ENCODE measurements at regions not wholly inside any gene's neighbourhood (a gene's known extent, or its start where the extent isn't known, plus 50 kb on each side); places are given as distances from the start of the nearest gene placed in this dataset.
A peak's percentile ranks its signal among the peaks of the same experiment; 100 is the strongest.

GRCh38 chr13:99651016-99651415 lies 149.7 kb downstream of the TM9SF2 start:
- POLR2A ChIA-PET, result no interaction called here
- CTCF ChIA-PET, result no interaction called here
- DNase-seq (ENCODE audit: extremely low spot score), result no peak
- TF ChIP-seq FOXA1 (IDR thresholded peaks at IDR 0.05), result no peak
- no peak for TF ChIP-seq HDGF (IDR thresholded peaks at IDR 0.05; ENCODE audit: borderline replicate concordance)
- TF ChIP-seq ZNF384 (IDR thresholded peaks at IDR 0.05), result no peak
- TF ChIP-seq, protein P1, sequence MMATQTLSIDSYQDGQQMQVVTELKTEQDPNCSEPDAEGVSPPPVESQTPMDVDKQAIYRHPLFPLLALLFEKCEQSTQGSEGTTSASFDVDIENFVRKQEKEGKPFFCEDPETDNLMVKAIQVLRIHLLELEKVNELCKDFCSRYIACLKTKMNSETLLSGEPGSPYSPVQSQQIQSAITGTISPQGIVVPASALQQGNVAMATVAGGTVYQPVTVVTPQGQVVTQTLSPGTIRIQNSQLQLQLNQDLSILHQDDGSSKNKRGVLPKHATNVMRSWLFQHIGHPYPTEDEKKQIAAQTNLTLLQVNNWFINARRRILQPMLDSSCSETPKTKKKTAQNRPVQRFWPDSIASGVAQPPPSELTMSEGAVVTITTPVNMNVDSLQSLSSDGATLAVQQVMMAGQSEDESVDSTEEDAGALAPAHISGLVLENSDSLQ (IDR thresholded peaks at IDR 0.05), result no peak
- TF ChIP-seq SUZ12 (IDR thresholded peaks at IDR 0.05), result no peak
- TF ChIP-seq CTBP1 (IDR thresholded peaks at IDR 0.05; ENCODE audit: borderline replicate concordance), result no peak

DNA sequence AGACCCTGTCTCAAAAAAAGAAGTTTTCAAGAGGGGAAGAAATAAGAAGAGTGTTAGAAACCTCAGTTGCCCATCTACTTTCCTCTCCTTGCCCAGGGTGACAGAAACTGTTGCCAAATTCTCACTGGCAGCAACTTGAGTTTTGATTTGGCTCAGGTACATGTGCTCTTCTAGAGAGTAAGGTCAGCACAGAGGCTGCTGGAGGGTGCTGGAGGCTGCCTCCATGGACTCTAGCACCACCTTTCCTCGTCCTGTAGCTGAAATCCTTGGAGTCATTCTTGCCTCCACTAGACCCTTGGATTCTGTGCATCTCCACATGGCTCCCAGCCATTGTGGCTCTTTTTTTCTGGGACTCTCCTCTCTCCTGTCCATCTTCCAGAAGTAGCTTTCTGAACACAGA lies 149.1 kb downstream of the TM9SF2 start:
- TF ChIP-seq ZNF384 (IDR thresholded peaks at IDR 0.05) (no peak), HDGF (IDR thresholded peaks at IDR 0.05; ENCODE audit: borderline replicate concordance) (no peak), SP1 (IDR thresholded peaks at IDR 0.05) (no peak), ELF4 (IDR thresholded peaks at IDR 0.05) (no peak), FOXM1 (IDR thresholded peaks at IDR 0.05; ENCODE audit: borderline replicate concordance) (no peak), TARDBP (IDR thresholded peaks at IDR 0.05) (no peak), FOXA1 (IDR thresholded peaks at IDR 0.05) (no peak), BHLHE40 (IDR thresholded peaks at IDR 0.05; ENCODE audit: borderline replicate concordance) (no peak), SUZ12 (IDR thresholded peaks at IDR 0.05) (no peak), FOXK2 (IDR thresholded peaks at IDR 0.05) (no peak), ARNT (IDR thresholded peaks at IDR 0.05) (no peak), NFRKB (IDR thresholded peaks at IDR 0.05) (no peak)
- TF ChIP-seq, protein P1 (IDR thresholded peaks at IDR 0.05), result no peak
- CTCF ChIA-PET, result no interaction called here
- no peak for DNase-seq (ENCODE audit: extremely low spot score)
- POLR2A ChIA-PET, result no interaction called here

DNA sequence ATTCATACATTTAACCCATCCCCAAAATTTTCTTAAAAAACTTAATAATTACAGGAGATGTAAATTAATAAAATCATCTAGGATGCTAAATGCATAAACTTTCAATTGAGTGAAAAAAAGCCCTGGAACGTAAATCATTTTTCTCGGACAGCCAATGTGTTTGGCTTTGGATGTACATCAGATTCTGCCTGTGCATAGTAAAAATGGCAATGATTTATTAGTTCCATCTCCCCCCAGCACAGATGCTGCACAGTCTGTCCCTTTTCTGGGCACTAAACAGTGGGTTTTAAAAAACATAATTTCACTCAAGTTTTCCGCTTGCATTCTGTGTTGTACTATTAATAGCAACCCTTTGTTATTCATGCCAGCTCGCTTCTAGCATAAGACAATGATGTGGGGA lies 147.7 kb downstream of the TM9SF2 start:
- ChIA-PET POLR2A (no interaction called here), CTCF (no interaction called here)
- TF ChIP-seq, protein P1 (IDR thresholded peaks at IDR 0.05), result peak; percentile 65
- TF ChIP-seq BHLHE40 (IDR thresholded peaks at IDR 0.05; ENCODE audit: borderline replicate concordance), result no peak
- no peak for DNase-seq (ENCODE audit: extremely low spot score)

DNA sequence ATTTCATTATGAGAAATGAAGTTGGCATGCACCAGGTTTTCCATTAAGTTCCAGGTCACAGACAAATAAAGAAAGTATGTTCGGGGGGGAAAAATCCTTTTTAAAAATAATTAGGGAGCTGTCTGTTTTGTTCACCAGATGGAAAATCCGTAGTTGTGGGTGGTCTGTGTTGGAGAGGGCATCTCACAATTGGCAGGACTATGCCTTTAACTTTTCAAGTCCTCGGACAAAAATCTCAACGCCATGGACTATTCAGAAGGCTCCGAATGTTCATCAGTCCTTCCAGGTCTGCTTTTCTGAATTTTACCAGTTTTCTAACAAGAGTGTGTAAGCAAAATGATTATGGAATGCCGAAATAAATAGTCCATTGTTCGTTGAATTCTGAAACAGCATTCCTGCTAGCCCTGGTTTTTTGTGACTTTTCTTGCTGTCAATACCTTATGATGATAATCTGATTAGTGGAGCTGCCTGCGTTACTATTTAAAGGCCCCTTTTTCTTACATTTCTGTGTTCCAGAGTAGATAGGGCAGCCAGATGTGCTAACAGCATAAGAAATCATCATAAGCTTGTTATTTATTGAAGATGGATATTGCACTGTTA lies 146.9 kb downstream of the TM9SF2 start:
- no peak for DNase-seq (ENCODE audit: extremely low spot score)
- ChIA-PET CTCF (no interaction called here), POLR2A (no interaction called here)
- TF ChIP-seq FOXA1 (IDR thresholded peaks at IDR 0.05), result no peak
- no peak for TF ChIP-seq ARNT (IDR thresholded peaks at IDR 0.05)
- no peak for TF ChIP-seq NFRKB (IDR thresholded peaks at IDR 0.05)
- TF ChIP-seq SUZ12 (IDR thresholded peaks at IDR 0.05), result no peak
- TF ChIP-seq FOXK2 (IDR thresholded peaks at IDR 0.05), result no peak
- no peak for TF ChIP-seq HDGF (IDR thresholded peaks at IDR 0.05; ENCODE audit: borderline replicate concordance)
- TF ChIP-seq CTBP1 (IDR thresholded peaks at IDR 0.05; ENCODE audit: borderline replicate concordance), result no peak
- no peak for TF ChIP-seq LEF1 (IDR thresholded peaks at IDR 0.05; ENCODE audit: borderline replicate concordance)
- no peak for TF ChIP-seq ZNF384 (IDR thresholded peaks at IDR 0.05)
- no peak for TF ChIP-seq SP1 (IDR thresholded peaks at IDR 0.05)

DNA sequence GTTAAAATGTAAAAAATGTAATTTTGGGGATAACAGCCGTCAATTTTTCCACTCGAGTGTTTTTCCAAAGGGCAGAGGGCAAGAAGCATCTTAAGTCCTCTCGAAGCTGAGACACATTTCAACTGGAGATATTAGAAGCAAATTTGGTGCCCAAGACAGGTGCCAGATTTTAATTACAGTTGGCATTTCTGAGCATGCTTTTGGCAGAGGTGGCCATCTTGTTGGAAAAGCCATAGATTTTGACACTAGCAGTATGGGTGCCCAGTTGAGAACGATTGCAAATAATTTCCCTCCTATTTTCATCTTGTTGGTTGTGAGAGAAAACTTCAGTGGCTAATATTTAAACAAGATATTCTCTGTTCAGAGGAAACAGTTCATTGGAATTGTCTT lies 146.3 kb downstream of the TM9SF2 start:
- CTCF ChIA-PET, result no interaction called here
- POLR2A ChIA-PET, result no interaction called here
- TF ChIP-seq, protein P1 (IDR thresholded peaks at IDR 0.05), result no peak
- TF ChIP-seq TARDBP (IDR thresholded peaks at IDR 0.05) (no peak), ARNT (IDR thresholded peaks at IDR 0.05) (no peak), FOXA1 (IDR thresholded peaks at IDR 0.05) (no peak), L3MBTL2 (conservative IDR thresholded peaks at IDR 0.05) (no peak), HDGF (IDR thresholded peaks at IDR 0.05; ENCODE audit: borderline replicate concordance) (no peak), LEF1 (IDR thresholded peaks at IDR 0.05; ENCODE audit: borderline replicate concordance) (no peak), SP1 (IDR thresholded peaks at IDR 0.05) (no peak)
- no peak for DNase-seq (ENCODE audit: extremely low spot score)

- CTCF ChIA-PET, result interaction anchor here (1.0 kb wide), 1 partner anchor 9 kb away, joined by 3 read pairs; no protein-coding TSS in a partner anchor
- POLR2A ChIA-PET, result no interaction called here
- no peak for DNase-seq (ENCODE audit: extremely low spot score)
- TF ChIP-seq ARNT (IDR thresholded peaks at IDR 0.05) (no peak), FOXA1 (IDR thresholded peaks at IDR 0.05) (no peak)
Observed at GRCh38 chr13:99646866-99647595, 145.8 kb downstream of the TM9SF2 start.

Measured in HEK293T (cell line).